ENCODE measurements at regions not wholly inside any gene's neighbourhood (a gene's known extent, or its start where the extent isn't known, plus 50 kb on each side); places are given as distances from the start of the nearest gene placed in this dataset.

GRCh38 chrX:13151828-13152517, 107.6 kb upstream of the FAM9C start:
- DNase-seq (ENCODE audit: low read depth in 4 of 4, low spot score in 3 of 4): no peak

- no peak for DNase-seq (ENCODE audit: low read depth in 4 of 4, low spot score in 3 of 4)
These were observed 105.4 kb upstream of the FAM9C start for GRCh38 chrX:13149702-13150350.

- no peak for DNase-seq (ENCODE audit: low read depth in 4 of 4, low spot score in 3 of 4)
These were observed 103.3 kb upstream of the FAM9C start for GRCh38 chrX:13147733-13148132.

GRCh38 chrX:13147147-13147546, 102.7 kb upstream of the FAM9C start:
- no peak for DNase-seq (ENCODE audit: low read depth in 4 of 4, low spot score in 3 of 4)

GRCh38 chrX:13144927-13145655, 100.7 kb upstream of the FAM9C start:
- no peak for DNase-seq (ENCODE audit: low read depth in 4 of 4, low spot score in 3 of 4)

GRCh38 chrX:13142891-13143290, 98.5 kb upstream of the FAM9C start:
- no peak for DNase-seq (ENCODE audit: low read depth in 4 of 4, low spot score in 3 of 4)

- DNase-seq (ENCODE audit: low read depth in 4 of 4, low spot score in 3 of 4): no peak
These were observed 95.6 kb upstream of the FAM9C start for GRCh38 chrX:13140007-13140406.

- DNase-seq (ENCODE audit: low read depth in 4 of 4, low spot score in 3 of 4): no peak
These were observed 87.1 kb upstream of the FAM9C start for GRCh38 chrX:13131396-13132137.

GRCh38 chrX:13130816-13131215, 86.4 kb upstream of the FAM9C start:
- peak in 1 of 4 donors; percentile 41 for DNase-seq (ENCODE audit: low read depth in 4 of 4, low spot score in 3 of 4)

GRCh38 chrX:13128104-13128503, 83.7 kb upstream of the FAM9C start:
- no peak for DNase-seq (ENCODE audit: low read depth in 4 of 4, low spot score in 3 of 4)

GRCh38 chrX:13126775-13127174, 82.4 kb upstream of the FAM9C start:
- no peak for DNase-seq (ENCODE audit: low read depth in 4 of 4, low spot score in 3 of 4)

GRCh38 chrX:13125188-13125587, 80.8 kb upstream of the FAM9C start:
- DNase-seq (ENCODE audit: low read depth in 4 of 4, low spot score in 3 of 4): no peak

- no peak for DNase-seq (ENCODE audit: low read depth in 4 of 4, low spot score in 3 of 4)
These were observed 79.5 kb upstream of the FAM9C start for GRCh38 chrX:13123857-13124345.

- DNase-seq (ENCODE audit: low read depth in 4 of 4, low spot score in 3 of 4): no peak
These were observed 78.9 kb upstream of the FAM9C start for GRCh38 chrX:13123247-13123856.

GRCh38 chrX:13121020-13121555, 76.7 kb upstream of the FAM9C start:
- DNase-seq (ENCODE audit: low read depth in 4 of 4, low spot score in 3 of 4): no peak

- DNase-seq (ENCODE audit: low read depth in 4 of 4, low spot score in 3 of 4): no peak
These were observed 75.6 kb upstream of the FAM9C start for GRCh38 chrX:13120017-13120416.

GRCh38 chrX:13119386-13119785, 75.0 kb upstream of the FAM9C start:
- DNase-seq (ENCODE audit: low read depth in 4 of 4, low spot score in 3 of 4): no peak

- no peak for DNase-seq (ENCODE audit: low read depth in 4 of 4, low spot score in 3 of 4)
These were observed 70.9 kb upstream of the FAM9C start for GRCh38 chrX:13115146-13115855.

GRCh38 chrX:13112499-13112898, 68.1 kb upstream of the FAM9C start:
- DNase-seq (ENCODE audit: low read depth in 4 of 4, low spot score in 3 of 4): no peak

Measured in right renal pelvis (tissue), 4 donors.